CD4-positive, alpha-beta T cell treated with Interleukin-15 for 4 hours (primary cell): ENCODE measurements at regions not wholly inside any gene's neighbourhood (a gene's known extent, or its start where the extent isn't known, plus 50 kb on each side); places are given as distances from the start of the nearest gene placed in this dataset.
A peak's percentile ranks its signal among the peaks of the same experiment; 100 is the strongest.

Experiments used
- DNase-seq: peaks from one replicate; pipeline ENCODE4 v3.0.0-alpha.2; 2020; ENCODE audit warnings: low spot score

- no peak for DNase-seq
Measured at GRCh38 chr11:82373781-82374542, 359.7 kb downstream of the FAM181B start.

DNA sequence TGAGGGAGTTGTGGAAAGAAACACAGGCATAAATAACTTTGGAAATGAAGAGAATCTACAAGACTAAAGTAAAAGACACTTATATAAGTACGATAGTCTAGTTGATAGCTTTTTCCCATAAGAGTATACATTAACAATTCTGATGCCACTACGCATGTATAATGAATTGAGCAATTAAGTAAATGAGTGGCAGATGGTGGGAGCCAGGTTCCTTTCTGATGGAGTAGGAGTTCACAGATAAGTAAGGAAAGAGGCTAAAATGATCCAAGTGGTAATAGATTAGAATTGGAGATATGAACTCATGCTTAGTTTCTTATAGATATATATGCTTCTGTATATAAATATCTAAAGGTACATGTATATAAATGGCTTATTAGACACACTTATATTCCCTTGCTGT, 368.3 kb downstream of the FAM181B start:
- DNase-seq = no peak

DNA sequence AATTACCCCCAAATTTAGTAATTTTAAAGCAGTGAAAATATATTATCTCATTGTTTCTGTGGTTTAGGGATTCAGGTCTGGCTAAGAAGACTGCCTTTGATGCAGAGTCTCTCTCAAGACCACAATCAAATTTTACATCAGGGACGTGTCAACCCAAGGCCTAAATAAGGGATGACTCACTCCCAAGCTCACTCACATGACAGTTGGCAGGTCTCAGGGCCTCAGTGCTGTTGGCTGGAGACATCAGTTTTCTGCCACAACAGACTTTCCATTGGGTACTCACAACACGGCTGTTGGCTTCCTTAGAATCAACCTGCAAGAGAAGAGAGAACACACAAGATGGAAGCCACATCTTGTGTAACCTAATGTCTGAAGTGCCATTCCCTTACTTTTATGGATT, 377.3 kb downstream of the FAM181B start:
- no peak for DNase-seq

DNA sequence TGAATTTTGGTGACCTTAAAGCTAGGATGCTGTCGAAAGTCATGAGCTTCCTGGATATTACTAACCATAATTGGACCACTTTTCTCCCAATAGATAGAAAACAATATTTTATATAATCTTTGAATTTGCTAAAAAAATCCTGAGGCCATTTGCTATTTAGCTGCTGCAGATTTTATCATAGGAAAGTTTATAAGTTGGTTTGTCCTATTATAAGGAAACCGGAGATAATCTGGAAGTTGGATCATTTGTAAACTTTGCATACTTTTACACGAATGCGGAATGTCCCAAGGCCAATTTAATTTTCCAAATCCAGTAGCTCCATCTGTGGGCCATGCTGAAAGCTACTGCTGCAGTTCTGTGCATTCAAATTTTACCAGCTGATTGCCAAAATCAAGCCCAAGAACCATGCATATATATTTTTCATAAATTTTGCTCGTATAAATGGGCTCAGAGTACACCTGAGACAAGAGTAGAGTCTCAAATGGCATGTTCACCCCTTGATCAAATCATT, 378.3 kb downstream of the FAM181B start:
- no peak for DNase-seq

DNA sequence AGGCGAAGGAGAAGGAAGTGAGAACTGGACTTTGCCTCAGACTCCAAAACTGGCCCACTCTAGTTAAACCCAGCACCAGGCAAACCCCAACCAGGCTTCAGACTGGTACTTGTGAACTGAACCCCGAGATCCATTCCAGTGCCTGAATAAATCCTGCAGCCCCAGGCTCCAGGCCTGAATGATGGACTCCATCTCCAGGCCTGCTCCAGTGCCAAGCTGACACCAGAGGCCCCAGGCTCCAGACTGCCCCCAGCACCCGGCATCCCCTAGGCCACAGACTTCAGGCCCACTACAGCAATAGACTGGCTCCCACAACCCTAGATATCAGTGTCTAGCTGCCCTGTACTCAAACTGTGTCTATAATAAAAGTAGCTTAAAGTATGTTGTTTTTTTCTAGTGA, 406.8 kb downstream of the FAM181B start:
- DNase-seq = no peak

GRCh38 chr11:82321206-82321605, 412.5 kb downstream of the FAM181B start:
- DNase-seq = no peak

DNA sequence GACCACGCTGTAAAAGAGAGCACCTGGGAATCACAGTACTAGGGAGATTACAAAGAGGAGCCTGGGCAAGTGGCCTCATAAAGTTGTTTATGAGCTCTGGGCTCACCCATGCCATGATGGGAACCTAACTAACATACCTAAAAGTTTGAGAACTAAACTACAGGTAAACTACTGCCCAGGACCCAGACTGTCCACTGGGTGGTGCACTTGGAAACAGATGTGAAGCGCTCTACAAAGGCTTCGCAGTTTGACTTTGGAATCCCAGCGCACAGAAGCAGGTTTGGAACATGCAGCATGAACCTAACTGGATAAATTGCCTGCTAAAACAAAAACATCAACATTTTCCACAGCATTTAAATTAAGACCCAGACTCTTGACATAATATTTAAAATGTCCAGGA, 418.6 kb downstream of the FAM181B start:
- DNase-seq = no peak

- DNase-seq = no peak
Measured at GRCh38 chr11:82308979-82309378, 424.7 kb downstream of the FAM181B start.

GRCh38 chr11:82305123-82305522, 428.5 kb downstream of the FAM181B start:
- DNase-seq = no peak

DNA sequence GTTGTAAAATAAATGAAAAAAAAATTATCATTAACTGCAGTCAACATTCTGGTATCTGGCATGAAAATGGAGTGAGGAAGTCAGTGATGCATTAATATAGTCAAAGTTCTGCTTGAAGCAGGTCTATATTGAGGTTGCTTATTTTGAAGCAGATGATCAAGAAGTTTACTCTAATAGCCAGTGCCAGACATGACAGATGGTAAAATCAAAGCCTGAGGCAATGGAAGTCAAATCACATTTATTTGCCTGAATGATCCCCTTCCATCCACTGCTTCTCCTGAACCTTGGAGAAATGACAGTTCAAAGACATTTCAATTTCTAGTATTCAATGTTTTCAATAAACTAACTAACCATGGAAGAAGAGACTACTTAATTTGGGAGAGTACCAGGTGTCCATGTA, 430.0 kb downstream of the FAM181B start:
- no peak for DNase-seq

DNA sequence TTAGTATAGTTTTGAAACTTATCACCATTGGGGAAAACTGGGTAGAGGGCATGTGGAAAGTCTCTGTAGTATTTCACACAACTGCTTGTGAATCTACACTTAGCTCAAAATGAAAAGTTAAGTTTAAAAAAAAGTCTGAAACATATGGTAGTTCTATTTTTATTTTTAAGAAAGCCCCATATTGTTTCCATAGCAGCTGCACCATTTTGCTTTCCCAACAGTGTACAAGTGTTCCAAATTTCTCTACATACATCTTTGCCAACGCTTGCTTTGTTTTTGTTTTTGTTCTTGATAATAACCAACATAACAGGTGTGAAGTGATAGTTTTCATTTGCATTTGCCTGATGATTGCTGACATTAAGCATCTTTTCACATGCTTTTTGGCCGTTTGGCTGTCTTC, 445.2 kb downstream of the FAM181B start:
- DNase-seq = no peak

DNA sequence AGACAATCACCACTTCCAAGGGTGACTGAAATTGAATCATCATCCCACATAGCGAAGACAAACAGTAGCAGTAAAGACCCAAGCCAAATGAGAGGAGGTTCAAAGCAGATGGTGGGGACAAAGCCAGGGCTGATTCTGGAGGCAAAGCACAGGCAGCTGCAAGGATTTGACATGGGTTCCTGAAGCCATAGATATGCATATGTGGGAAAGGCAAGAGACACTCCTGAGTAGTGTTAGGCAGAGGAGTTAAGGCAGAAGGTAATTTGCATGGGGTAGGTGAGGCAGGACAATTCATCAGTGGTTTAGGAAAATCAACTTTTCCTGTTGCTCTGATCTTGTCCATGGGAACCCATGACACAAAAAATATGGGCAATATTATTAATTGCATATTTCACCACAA, 462.8 kb downstream of the FAM181B start:
- no peak for DNase-seq

DNA sequence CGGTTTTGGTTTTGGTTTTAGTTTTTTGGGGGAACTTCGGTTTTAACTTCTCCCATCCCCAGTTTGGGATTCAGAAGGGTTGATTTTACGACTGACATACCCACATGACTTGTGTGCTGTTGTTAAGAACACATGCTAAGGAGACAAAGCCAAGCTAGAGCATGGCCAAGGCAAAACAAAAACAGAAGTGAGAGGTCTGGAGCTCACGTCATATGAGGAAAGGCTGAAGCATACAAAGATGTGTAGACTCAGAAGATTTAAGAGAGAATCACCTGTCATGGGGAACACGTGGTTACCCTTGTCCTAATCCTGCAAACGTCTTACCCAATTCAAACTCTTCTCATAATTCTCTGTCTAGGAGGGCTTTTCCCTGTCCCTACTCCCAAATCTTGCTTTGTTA, 465.0 kb downstream of the FAM181B start:
- DNase-seq = no peak

DNA sequence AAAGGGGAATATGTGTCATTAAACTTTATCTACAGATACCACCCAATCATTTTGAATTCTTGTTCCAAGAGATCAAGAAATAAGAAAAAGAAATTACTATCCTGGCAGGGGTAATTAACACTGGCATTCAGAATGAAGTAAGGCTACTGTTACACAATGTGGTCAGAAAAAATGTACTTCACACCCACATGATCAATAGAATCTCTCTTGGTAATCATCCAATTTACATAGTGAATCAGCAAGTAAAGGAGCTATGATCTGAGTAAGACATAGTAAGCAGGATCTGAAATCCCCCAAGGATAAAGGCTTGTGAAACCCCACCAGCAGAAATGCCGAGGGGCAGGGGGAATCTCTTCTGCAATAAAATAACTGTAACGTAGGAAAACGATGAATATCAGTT, 466.5 kb downstream of the FAM181B start:
- no peak for DNase-seq

DNA sequence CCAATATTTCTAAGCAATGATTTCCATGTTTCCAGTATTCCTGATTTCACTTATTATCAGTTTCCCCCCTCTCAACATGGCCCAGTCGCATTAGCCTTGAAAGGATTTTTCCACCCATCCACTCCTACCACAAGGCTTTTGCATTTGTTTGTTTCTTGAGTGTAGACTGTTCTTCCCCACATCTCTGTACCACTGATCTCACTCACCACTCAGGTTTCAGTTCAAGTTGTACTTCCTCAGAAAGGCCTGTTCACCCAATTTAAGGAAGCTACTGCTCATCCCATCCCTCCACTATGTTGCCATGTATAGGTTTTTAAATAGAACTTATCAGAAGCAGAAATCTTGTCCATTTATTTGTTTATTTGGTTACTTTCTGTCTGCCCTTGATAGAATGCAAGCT, 472.3 kb downstream of the FAM181B start:
- no peak for DNase-seq

GRCh38 chr11:82250047-82250446, 483.6 kb downstream of the FAM181B start:
- no peak for DNase-seq

- DNase-seq = no peak
Measured at GRCh38 chr11:82246926-82247325, 486.7 kb downstream of the FAM181B start.

- DNase-seq = no peak
Measured at GRCh38 chr11:82239498-82239897, 494.2 kb downstream of the FAM181B start.

GRCh38 chr11:82234256-82234655, 499.4 kb downstream of the FAM181B start:
- DNase-seq = no peak

GRCh38 chr11:82233201-82233600, 500.5 kb downstream of the FAM181B start:
- DNase-seq = no peak

- peak; percentile 12 for DNase-seq
Measured at GRCh38 chr11:82229341-82229740, 504.3 kb downstream of the FAM181B start.

- no peak for DNase-seq
Measured at GRCh38 chr11:82225930-82226329, 507.7 kb downstream of the FAM181B start.

GRCh38 chr11:82225502-82225901, 508.2 kb downstream of the FAM181B start:
- DNase-seq = no peak

DNA sequence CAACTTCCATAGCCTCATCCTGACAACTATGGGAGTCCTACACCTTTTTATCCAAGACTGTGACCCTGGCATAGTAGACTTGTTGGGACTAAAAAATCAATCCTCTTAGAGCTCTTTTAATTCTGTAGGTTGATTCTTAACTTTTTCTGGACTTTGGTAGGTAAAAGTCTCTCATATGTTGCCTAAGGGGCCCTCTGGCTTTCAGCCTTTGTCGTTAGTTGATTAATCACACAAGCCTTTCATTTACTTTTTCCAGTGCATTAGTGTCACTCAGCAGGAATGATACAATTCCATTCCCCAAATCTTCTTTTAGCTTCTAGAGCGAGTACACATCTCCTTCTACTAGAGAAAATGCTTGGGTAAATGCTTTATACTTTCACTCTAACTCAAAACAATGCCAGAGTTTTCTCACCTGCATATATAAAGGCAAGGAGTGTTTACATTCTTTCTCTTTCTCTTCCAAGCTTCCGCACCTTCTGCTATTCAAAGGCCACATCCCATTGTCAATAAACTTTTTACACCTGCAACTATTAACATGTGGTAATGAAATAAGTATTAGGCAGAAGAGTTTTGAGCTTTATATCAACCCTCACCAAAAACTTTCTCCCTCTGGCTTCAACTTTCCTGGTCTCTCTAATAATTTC, 516.6 kb downstream of the FAM181B start:
- no peak for DNase-seq
